OCI-LY1 (cell line): ENCODE measurements at regions not wholly inside any gene's neighbourhood (a gene's known extent, or its start where the extent isn't known, plus 50 kb on each side); places are given as distances from the start of the nearest gene placed in this dataset.

Source experiments
- EZH2 ChIP-seq: fragments of 200-600 bp; sonication (generic), shearing (Covaris generic); IDR thresholded peaks from 2 replicates; pipeline ENCODE4 v1.8.0; 2017; ENCODE audit warnings: borderline replicate concordance, mixed run types, mild to moderate bottlenecking, antibody characterized with exemption, low read length, moderate library complexity, mixed read lengths
- TF ChIP-seq, protein P1 (sequence below): fragments of 200-600 bp; sonication (generic), shearing (Covaris generic); IDR thresholded peaks from 2 replicates; pipeline ENCODE4 v1.5.1; 2017; ENCODE audit warnings: mild to moderate bottlenecking, antibody characterized with exemption, low read length, moderate library complexity, mixed read lengths

DNA sequence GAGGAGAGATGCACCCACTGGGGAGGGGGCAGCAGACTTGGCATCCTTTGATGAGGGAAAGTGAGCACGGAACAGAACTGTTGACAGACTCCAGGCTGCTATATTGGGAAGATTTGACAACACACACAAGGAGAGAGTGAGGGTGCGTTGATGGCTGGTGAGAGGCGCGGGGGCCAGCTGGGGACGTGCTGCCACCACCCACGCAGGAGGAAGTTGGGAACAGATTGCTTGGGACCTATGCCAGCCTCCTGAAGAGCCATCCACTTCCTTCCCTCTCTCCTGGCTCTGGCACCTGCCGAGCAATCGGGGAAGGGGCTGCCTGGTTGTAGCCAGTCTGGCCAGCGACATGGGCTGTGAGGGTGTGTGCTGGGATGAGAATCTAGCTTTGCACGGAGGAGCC, 223.7 kb upstream of the CSF3R start:
- TF ChIP-seq EZH2: no peak
- TF ChIP-seq, protein P1, sequence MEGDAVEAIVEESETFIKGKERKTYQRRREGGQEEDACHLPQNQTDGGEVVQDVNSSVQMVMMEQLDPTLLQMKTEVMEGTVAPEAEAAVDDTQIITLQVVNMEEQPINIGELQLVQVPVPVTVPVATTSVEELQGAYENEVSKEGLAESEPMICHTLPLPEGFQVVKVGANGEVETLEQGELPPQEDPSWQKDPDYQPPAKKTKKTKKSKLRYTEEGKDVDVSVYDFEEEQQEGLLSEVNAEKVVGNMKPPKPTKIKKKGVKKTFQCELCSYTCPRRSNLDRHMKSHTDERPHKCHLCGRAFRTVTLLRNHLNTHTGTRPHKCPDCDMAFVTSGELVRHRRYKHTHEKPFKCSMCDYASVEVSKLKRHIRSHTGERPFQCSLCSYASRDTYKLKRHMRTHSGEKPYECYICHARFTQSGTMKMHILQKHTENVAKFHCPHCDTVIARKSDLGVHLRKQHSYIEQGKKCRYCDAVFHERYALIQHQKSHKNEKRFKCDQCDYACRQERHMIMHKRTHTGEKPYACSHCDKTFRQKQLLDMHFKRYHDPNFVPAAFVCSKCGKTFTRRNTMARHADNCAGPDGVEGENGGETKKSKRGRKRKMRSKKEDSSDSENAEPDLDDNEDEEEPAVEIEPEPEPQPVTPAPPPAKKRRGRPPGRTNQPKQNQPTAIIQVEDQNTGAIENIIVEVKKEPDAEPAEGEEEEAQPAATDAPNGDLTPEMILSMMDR: no peak
